H1 (cell line): ENCODE measurements at regions not wholly inside any gene's neighbourhood (a gene's known extent, or its start where the extent isn't known, plus 50 kb on each side); places are given as distances from the start of the nearest gene placed in this dataset.

Experiments
- CBX8 ChIP-seq: fragments of 300-800, 300-1000 bp; sonication (generic); IDR thresholded peaks from 2 replicates; pipeline ENCODE4 v1.7.1; 2016; ENCODE audit warnings: low read depth, low read length, borderline replicate concordance
- CTBP2 ChIP-seq: IDR thresholded peaks from 2 replicates; pipeline ENCODE4 v1.7.0; 2011; ENCODE audit warnings: borderline replicate concordance, mild to moderate bottlenecking, moderate library complexity, mixed read lengths, low read length; ENCODE audit not compliant: insufficient read depth, insufficient read length
- EZH2 ChIP-seq: fragments of 200-600 bp; sonication (generic); IDR thresholded peaks from 2 replicates; pipeline ENCODE4 v1.7.1; 2012; ENCODE audit warnings: low read depth, mild to moderate bottlenecking, moderate library complexity, low read length, inconsistent platforms; ENCODE audit not compliant: severe bottlenecking
- HDAC2 ChIP-seq, 2 experiments: fragments of 300-600 bp in 1 of 2; sonication (generic) in 1 of 2; IDR thresholded peaks; 2 replicates each; pipeline ENCODE4 v1.6.1; 2011 to 2012; ENCODE audit warnings: low read depth in 2 of 2, low read length in 2 of 2, mild to moderate bottlenecking in 2 of 2, moderate library complexity in 2 of 2, borderline replicate concordance in 1 of 2, inconsistent platforms in 1 of 2
- JUN ChIP-seq: IDR thresholded peaks from 2 replicates; pipeline ENCODE4 v1.6.1; 2011; ENCODE audit warnings: low read depth, mild to moderate bottlenecking, improper control_type of control experiment, low read length
- KDM1A ChIP-seq: fragments of 200-600, 300-600 bp; sonication (generic); IDR thresholded peaks from 2 replicates; pipeline ENCODE4 v1.7.1; 2016; ENCODE audit warnings: mild to moderate bottlenecking, low read length, borderline replicate concordance
- PHF8 ChIP-seq: fragments of 200-600 bp; sonication (generic); conservative IDR thresholded peaks from 2 replicates; pipeline ENCODE4 v1.7.1; 2012; ENCODE audit warnings: low read depth, mild to moderate bottlenecking, inconsistent platforms, low read length, moderate library complexity
- SIX5 ChIP-seq: IDR thresholded peaks from 2 replicates; pipeline ENCODE4 v1.6.1; 2011; ENCODE audit warnings: mild to moderate bottlenecking, low read depth, low read length
- TCF12 ChIP-seq: IDR thresholded peaks from 2 replicates; pipeline ENCODE4 v1.6.1; 2011; ENCODE audit warnings: low read depth, mild to moderate bottlenecking, low read length
- TF ChIP-seq, protein P1 (sequence below): IDR thresholded peaks from 2 replicates; pipeline ENCODE4 v1.6.1; 2012; ENCODE audit warnings: inconsistent platforms

DNA sequence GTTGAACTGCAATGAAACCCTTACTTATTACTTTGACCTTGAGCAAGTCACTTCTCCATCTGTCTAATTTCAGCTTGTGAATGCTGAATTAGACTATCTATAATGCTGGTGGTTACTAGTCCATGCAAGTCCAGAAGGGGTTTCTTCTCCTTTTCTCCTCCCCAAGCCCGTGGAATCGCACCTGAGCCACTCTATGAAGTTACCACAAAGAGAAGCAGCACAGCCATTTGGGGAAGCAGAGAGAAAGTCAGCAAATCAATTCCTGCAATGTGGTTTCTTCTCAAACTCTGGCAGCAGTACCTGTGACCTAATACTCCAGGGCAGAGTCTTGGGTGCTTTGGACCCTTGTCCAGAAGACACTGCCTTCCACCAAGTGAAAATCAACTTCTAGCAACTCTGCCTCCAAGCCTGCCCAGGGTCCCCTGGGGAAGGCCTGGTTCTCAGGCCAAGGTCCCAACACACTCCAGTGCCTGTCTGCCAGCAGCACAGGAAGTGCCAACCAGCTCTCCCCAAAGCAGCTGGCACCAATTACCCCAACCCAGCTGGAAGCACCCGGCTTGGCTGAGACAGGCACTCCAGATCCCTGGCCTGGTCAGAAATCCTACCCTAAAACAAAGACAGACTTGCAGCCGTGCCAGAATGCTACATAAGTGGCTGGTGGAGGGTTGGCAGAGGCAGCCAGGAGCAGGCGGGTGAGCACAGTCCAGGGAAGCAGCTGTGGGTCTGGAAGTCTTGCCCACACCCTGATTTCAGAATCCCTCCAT, 200.3 kb downstream of the LSM5 start (continued):
- TF ChIP-seq PHF8 (no peak), EZH2 (no peak), SIX5 (no peak), JUN (no peak), TCF12 (no peak), CTBP2 (no peak), HDAC2 (IDR thresholded peaks at IDR 0.05; ENCODE audit: borderline replicate concordance in 1 of 2, low read depth in 2 of 2, low read length in 2 of 2) (no peak), KDM1A (no peak), CBX8 (no peak)
- TF ChIP-seq, protein P1, sequence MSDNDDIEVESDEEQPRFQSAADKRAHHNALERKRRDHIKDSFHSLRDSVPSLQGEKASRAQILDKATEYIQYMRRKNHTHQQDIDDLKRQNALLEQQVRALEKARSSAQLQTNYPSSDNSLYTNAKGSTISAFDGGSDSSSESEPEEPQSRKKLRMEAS = no peak
